ENCODE measurements at regions not wholly inside any gene's neighbourhood (a gene's known extent, or its start where the extent isn't known, plus 50 kb on each side); places are given as distances from the start of the nearest gene placed in this dataset.
A peak's percentile ranks its signal among the peaks of the same experiment; 100 is the strongest.

DNA sequence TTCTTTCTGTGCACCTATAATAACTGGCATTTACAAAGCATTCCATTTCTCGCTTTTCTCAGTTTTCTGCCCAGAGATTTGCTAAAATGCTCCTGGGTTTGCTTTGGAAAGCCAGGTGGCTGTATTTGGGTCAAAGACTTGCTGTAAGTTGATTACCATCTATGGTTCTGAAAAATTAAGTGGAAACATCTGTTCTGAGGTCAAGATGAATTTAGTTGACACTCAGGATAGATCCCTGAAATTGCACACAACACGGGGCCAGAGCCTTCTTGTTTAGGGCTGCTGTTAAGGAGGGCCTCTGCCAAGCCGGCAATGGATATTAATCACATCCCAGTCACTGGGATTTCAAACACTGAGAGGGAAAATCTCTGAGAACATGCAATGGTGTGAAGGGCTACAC, 111.6 kb upstream of the GLI3 start:
- DNase-seq: no peak

GRCh38 chr7:42348071-42348470, 111.1 kb upstream of the GLI3 start:
- DNase-seq: no peak

DNA sequence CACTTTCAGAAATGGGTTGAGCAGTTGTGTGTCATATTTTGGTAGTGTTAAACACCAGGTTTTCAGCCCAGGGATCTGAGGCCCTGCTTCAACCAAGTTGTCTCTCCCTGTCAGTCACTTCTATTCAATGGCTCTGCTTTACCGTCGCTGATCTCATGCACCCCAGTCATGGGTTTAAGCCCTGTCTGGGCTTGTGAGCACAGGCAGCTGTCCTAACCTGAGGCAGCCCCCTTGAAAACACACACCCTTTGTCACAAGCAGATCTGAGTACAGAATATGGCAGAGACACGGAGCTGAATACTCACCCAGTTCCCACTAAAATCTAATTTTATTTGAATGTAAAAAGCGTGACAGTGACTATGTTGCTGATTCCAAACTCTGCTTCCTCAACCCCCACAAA, 110.6 kb upstream of the GLI3 start:
- DNase-seq: no peak

DNA sequence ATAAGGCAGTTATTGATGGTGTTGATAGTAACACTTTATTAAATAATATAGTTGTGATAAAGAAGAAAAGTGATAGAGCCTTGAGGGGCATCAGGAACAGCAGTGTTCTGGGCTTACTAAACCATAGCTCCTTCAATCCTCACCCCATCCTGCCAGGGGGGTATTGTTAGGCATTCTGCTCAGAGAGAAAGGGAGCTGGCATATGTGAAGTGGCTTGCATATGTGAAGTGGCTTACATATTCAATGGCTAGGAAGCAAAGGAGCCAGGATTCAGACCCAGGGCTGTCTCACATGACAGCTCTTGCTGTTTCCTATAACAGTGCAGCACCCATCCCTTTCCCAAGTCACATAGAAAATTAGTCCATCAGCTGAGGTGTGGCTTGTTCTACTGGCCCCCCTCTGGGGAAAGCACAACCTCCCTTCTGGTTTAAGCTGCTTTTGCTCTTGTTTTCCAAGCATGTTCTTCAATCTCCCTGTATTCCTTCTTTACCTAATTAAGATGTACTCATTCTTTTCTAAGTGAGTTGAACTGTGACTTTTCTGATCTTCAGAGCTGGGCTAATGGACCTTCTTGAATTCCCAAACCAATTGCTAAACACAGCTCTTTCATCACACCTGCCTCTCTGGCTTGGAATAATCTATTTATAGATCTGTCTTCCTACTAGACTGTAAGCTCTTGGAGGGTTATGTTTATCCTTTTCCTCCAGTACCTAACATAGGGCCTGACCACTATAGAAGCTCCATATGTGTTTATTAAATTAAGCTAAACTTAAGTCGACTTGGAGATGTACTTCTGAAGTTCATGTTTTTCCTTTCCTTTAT, 108.7 kb upstream of the GLI3 start:
- DNase-seq: no peak

DNA sequence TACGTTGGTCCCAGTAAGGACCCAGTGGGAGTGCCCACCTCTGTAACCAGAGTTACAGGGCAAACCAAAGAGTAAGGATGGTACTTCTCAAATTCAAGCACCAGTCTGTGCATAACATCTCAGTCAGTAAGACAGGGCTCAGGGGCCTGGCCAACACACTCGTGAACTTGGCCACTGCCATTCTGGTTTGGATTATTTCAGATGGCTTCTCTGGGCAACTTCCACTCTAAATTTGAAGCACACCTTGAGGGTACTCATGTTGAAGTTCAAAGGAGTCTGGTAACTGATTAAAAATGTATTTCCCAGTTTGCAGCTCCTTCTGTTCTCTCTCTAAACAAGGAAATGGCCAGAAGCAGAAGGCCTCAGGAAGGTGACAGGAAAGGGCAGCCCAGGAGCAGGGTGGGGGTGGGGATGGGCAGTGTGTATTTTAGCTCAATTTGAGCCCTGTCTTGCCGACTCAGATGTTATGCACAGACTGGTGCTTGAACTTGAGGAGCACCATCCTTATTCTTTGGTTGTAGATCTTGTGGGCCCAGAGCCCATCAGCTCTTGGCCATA, 107.3 kb upstream of the GLI3 start:
- DNase-seq: no peak

GRCh38 chr7:42342381-42342780, 105.4 kb upstream of the GLI3 start:
- no peak for DNase-seq

DNA sequence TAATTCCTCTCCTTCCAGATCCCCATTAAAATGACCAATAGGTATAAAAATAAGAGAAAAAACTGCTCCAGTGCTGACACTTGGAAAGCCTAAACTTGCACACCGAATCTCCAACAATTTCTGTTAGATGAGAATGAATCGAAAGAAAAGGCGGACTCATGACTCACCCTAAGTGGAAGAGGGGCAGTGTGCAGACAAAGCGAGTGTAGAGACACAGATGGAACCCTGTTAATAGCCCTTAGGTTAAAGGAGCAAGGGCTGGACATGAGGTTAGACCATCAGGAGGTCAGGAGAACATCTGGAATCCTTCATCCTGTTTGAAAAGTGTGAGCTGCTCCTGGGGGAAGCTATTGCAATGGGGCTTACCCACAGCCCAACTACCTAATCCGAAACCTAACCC, 103.4 kb upstream of the GLI3 start:
- no peak for DNase-seq

GRCh38 chr7:42338916-42339540, 102.0 kb upstream of the GLI3 start:
- DNase-seq: no peak

DNA sequence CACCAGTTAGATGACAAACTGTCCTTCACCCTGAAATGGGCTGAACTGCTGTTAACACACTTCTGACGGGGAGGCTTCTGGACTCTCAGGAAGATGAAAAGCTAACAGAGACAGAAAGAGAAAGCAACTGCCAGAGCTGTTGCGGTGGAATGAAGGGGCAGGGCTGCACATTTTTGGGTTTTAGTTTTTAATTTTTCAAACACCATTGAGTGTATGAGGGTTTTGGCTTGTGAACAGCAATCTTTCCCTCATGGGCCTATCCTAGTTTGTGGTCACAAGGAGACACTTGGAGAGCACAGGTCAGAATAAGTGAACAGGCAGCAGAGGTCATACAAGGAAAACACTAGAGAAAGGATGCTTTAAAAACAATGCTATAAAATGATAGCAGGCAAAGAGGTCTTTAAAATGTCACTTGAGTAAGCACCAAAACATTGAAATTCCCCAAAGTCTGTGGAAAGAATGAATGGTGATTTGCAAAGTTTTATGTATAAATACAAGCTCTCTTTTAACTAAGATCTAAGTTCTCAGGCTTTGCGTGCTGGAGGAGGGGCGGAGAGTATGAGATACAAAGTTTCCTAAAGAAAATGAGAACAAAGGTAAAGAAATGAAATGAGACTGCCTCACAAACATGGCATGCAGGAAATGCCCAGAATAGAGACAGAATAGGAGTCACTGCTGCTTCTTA, 101.4 kb upstream of the GLI3 start:
- DNase-seq: peak; percentile 67

DNA sequence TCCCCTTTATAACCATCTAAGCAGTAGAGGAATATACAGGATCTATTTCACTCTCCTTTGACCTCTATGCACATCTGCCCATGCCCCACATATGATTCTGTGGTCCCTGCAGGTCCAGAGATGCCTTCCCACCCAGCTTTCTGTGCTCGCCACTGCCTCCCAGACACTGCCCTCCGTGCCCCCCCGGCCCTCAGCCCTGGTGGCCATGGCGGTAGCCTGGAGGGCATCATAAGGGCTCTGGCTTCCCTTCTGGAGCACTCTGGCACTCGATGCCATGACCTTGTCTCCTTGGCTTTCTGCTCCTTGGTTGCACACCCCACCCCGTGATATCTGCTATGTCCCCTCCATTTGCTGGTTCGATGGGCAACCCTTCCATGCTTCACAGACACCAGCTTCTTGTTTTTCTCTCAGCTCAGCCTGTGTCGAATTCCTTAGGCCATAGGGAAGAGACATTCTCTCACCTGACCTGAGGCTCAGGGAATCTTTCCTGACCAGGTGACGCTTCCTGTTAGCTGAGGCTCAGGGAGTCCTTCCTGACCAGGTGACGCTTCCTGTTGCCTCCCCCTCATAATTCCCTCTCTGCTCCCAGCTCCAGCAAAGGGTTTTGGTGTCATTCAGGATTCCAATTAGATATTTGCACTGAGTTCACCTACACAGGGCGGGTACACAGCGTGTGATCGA, 100.4 kb upstream of the GLI3 start:
- no peak for DNase-seq

DNA sequence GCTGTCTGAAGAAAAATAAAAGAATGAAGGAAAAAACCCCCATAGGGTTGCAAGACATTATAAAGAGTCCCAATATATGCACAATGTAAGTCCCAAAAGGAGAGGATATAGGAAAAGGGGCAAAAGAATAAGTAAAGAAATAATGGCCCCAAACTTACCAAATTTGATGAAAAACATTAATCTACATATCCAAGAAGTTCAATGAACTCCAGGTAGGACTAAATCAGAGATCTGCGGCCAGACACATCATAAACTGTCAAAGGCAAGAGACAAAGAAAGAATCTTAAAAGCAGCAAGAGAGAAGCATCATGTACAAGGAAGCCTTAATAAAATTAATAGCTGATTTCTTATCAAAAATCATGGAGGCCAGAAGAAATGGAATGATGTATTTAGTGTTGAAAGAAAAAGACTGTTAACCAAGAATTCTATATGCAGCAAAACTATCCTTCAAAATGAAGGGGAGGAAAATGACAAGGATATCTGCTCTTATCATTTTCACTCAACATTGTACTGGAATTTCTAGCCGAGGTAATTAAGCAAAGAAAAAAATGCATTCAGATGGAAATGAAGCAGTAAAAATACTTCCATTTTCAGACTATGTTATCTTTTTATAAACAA, 95.7 kb upstream of the GLI3 start:
- DNase-seq: no peak

GRCh38 chr7:42319631-42320030, 82.6 kb upstream of the GLI3 start:
- DNase-seq: no peak

- DNase-seq: peak; percentile 25
Observed at GRCh38 chr7:42315631-42316030, 78.6 kb upstream of the GLI3 start.

DNA sequence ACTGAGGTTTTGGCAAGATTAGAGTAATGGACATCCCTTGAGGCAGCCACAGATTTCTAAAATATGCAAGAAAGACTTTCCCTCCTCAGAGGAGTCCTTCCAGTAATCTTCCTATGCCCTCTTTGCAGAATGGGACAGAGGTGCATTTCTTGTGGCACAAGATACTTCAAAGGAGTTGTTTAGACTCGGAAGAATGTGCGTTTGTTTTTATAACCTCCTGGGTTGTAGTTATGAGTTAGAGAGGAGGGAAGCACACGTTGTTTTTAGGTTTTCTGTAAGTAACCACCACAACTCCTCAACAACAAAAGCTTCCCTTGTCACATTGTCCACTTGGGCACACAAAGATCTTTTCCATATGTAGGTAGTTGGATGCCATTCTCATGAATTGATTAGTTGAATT, 78.1 kb upstream of the GLI3 start:
- no peak for DNase-seq

DNA sequence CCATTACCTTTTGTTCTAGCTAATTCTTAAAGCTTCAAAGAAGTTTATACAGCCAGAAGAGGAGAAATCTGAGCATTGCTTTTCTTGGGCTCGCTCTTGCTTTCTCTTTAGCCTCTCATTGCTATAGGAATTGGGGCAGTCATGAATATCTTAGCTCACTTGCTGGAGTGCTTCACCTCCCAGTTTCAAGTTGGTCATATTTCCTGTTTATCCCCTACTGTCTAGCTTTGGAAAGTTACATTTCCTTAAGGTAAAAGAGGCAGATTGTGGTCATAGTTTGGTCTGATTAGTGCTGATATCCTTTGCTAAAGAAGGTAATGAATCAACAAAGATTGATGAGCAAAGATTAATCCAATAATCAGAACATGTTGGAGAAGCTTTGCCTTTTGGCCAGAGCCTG, 77.7 kb upstream of the GLI3 start:
- DNase-seq: no peak

GRCh38 chr7:42311195-42311594, 74.2 kb upstream of the GLI3 start:
- no peak for DNase-seq

DNA sequence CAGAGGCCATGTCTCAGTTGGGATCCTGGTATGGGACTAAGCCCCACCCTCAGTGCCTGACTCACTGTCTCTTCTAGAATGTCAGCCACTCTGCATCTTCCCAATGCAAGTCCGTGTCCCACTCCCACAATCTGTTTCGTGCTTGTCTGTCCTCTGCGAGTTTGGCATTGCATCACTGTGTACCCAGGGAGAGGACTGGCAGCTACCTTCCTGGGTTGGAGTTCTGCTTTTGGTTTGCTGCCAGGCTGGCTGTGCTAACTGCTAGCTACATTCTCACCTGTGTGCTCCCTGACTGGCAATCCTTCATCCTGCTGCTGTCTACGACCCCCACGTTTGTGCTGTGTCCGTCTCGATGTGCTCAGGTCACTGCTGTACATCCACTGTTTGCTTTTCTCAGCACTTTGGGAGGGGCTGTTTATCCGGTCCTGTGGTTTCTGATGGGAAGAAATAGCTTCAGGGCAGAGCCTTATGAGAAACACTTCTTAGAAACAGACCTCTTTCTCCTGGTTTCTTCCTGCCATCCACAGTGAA, 56.0 kb upstream of the GLI3 start:
- DNase-seq: no peak

DNA sequence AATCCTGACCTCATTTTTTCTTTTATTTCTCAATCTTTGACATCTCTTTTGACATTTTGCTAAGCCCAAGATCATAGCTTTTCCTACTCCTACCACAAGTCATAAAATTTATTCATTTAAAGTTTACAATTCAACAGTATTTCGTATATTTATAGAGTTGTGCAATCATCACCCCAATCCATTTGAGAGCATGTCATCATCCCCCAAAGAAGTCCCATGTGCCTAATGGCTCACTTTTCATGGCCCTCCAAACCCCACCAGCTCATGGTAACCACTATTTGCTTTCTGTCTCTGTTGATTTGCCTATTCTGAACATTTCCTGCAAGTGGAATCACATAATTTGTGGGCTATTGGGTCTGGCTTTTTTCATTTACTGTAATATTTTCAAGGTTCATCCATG, 52.5 kb upstream of the GLI3 start:
- DNase-seq: no peak

All from EL (cell line).